ENCODE measurements at regions not wholly inside any gene's neighbourhood (a gene's known extent, or its start where the extent isn't known, plus 50 kb on each side); places are given as distances from the start of the nearest gene placed in this dataset.
"Not testable (repeated sequence)": the region's sequence is repeated elsewhere in the genome, so short reads cannot be mapped to it uniquely, and the experiment has no call there.

DNA sequence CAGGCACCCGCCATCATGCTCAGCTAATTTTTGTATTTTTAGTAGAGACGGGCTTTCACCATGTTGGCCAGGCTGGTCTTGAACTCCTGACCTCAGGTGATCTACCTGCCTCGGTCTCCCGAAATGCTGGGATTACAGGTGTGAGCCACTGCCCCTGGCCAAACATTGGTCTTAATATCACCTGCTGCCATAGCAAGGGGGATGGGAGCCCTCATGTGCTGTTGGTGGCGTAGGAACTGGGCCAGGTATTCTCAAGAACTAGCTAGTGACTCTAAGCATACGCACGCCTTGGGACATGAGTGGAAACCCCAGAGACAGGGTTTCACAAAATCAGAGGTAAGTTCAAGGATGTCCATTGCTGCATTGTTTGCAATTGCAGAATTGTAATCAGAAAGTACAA, 197.1 kb downstream of the ANKRD60 start:
- TF ChIP-seq, protein P1, sequence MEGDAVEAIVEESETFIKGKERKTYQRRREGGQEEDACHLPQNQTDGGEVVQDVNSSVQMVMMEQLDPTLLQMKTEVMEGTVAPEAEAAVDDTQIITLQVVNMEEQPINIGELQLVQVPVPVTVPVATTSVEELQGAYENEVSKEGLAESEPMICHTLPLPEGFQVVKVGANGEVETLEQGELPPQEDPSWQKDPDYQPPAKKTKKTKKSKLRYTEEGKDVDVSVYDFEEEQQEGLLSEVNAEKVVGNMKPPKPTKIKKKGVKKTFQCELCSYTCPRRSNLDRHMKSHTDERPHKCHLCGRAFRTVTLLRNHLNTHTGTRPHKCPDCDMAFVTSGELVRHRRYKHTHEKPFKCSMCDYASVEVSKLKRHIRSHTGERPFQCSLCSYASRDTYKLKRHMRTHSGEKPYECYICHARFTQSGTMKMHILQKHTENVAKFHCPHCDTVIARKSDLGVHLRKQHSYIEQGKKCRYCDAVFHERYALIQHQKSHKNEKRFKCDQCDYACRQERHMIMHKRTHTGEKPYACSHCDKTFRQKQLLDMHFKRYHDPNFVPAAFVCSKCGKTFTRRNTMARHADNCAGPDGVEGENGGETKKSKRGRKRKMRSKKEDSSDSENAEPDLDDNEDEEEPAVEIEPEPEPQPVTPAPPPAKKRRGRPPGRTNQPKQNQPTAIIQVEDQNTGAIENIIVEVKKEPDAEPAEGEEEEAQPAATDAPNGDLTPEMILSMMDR (IDR thresholded peaks at IDR 0.05; ENCODE audit: extremely low read depth in 1 of 2, insufficient read depth in 1 of 2, low read depth in 1 of 2, low read length in 2 of 2), result not testable (repeated sequence)
- TF ChIP-seq EZH2 (IDR thresholded peaks at IDR 0.05; ENCODE audit: borderline replicate concordance, low read depth, low read length, severe bottlenecking); POLR2AphosphoS5 (IDR thresholded peaks at IDR 0.05; ENCODE audit: insufficient read depth, low read depth, low read length); POLR2A (IDR thresholded peaks at IDR 0.05; ENCODE audit: low read depth, low read length); FOS (IDR thresholded peaks at IDR 0.05; ENCODE audit: borderline replicate concordance, insufficient read depth, low read length); MYC (IDR thresholded peaks at IDR 0.05; ENCODE audit: low read depth, low read length); GATA2 (IDR thresholded peaks at IDR 0.05; ENCODE audit: insufficient read depth, insufficient read length, low read depth, low read length): not testable (repeated sequence)
- TF ChIP-seq, protein P2, sequence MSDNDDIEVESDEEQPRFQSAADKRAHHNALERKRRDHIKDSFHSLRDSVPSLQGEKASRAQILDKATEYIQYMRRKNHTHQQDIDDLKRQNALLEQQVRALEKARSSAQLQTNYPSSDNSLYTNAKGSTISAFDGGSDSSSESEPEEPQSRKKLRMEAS (IDR thresholded peaks at IDR 0.05; ENCODE audit: insufficient read depth, insufficient read length), result not testable (repeated sequence)
